HFFc6 (cell line): ENCODE measurements at regions not wholly inside any gene's neighbourhood (a gene's known extent, or its start where the extent isn't known, plus 50 kb on each side); places are given as distances from the start of the nearest gene placed in this dataset.

Experiments used
- DNase-seq: peaks from one replicate; pipeline ENCODE4 v3.0.0-alpha.2; 2018
- H3K27ac Mint-ChIP-seq: 2 replicates; pipeline ENCODE4 v1.8.0; 2020; ENCODE audit warnings: mild to moderate bottlenecking, mixed read lengths
- H3K27me3 Mint-ChIP-seq: 2 replicates; pipeline ENCODE4 v1.8.0; 2021; ENCODE audit warnings: mild to moderate bottlenecking, moderate library complexity, mixed read lengths; ENCODE audit not compliant: insufficient read depth
- H3K36me3 Mint-ChIP-seq: 2 replicates; pipeline ENCODE4 v1.8.0; 2021; ENCODE audit warnings: low read depth, mixed read lengths
- H3K4me1 Mint-ChIP-seq: 2 replicates; pipeline ENCODE4 v1.8.0; 2020; ENCODE audit warnings: low read depth, mixed read lengths
- H3K4me3 Mint-ChIP-seq: 2 replicates; pipeline ENCODE4 v1.8.0; 2020; ENCODE audit warnings: mild to moderate bottlenecking, moderate library complexity, mixed read lengths
- H3K9me3 Mint-ChIP-seq: 2 replicates; pipeline ENCODE4 v1.8.0; 2020; ENCODE audit warnings: mild to moderate bottlenecking, mixed read lengths
- TF ChIP-seq, protein P1 (sequence below): fragments of 200-600 bp; sonication (generic); IDR thresholded peaks from 2 replicates; pipeline ENCODE4 v1.5.0; 2021; ENCODE audit warnings: antibody characterized with exemption, mild to moderate bottlenecking

DNA sequence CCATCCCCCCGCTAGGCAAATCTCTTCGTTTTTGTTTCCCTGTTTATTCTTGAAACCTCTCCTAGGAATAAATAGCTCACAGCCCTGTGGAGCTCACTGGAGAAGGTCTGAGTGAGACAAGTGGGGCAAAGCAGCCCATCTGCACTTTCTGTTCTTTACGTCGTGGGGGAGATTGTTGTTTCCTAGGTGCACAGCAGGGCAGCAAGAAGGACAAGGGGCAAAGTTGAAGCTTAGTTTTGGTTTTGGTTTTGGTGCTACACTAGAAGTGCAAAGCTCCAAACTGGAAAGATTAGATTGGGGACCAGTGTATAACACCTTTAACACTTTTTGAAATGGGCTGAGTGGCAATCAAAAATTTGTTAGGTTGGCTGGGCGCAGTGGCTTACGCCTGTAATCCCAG lies 76.6 kb downstream of the GPR88 start:
- no peaks in the 10 kb centered on the region for H3K9me3 Mint-ChIP-seq
- no peak for DNase-seq
- no peak overlapping the region for H3K27ac Mint-ChIP-seq
- no peak overlapping the region for H3K4me3 Mint-ChIP-seq
- peaks cover 8% of the 10 kb centered on the region for H3K27me3 Mint-ChIP-seq
- TF ChIP-seq, protein P1, sequence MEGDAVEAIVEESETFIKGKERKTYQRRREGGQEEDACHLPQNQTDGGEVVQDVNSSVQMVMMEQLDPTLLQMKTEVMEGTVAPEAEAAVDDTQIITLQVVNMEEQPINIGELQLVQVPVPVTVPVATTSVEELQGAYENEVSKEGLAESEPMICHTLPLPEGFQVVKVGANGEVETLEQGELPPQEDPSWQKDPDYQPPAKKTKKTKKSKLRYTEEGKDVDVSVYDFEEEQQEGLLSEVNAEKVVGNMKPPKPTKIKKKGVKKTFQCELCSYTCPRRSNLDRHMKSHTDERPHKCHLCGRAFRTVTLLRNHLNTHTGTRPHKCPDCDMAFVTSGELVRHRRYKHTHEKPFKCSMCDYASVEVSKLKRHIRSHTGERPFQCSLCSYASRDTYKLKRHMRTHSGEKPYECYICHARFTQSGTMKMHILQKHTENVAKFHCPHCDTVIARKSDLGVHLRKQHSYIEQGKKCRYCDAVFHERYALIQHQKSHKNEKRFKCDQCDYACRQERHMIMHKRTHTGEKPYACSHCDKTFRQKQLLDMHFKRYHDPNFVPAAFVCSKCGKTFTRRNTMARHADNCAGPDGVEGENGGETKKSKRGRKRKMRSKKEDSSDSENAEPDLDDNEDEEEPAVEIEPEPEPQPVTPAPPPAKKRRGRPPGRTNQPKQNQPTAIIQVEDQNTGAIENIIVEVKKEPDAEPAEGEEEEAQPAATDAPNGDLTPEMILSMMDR = no peak
- peaks cover 13% of the 10 kb centered on the region for H3K4me1 Mint-ChIP-seq
- no peaks in the 10 kb centered on the region for H3K36me3 Mint-ChIP-seq

DNA sequence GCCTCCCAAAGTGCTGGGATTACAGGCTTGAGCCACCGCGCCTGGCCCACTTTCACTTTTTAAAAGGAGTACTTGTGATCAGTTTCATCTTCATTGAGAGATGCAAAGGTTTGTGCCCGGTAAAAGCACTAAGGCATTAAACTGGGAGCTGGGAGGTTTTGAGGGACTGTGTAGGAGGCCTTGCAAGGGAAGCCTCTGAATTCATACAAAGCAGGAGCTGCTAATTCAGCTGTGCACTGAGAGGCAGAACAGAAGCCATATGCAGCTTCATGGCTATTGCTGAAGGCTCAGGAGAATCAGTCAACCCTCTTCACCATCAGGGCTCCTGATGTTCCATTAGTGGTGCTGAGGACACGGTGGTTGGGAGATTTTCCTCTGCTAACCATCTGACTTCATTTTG lies 77.7 kb downstream of the GPR88 start:
- Mint-ChIP-seq H3K27ac (no peak overlapping the region), H3K4me1 (peaks cover 13% of the 10 kb centered on the region), H3K4me3 (no peak overlapping the region), H3K36me3 (no peaks in the 10 kb centered on the region), H3K9me3 (no peaks in the 10 kb centered on the region), H3K27me3 (peaks cover 8% of the 10 kb centered on the region)
- TF ChIP-seq, protein P1 = no peak
- DNase-seq = no peak

DNA sequence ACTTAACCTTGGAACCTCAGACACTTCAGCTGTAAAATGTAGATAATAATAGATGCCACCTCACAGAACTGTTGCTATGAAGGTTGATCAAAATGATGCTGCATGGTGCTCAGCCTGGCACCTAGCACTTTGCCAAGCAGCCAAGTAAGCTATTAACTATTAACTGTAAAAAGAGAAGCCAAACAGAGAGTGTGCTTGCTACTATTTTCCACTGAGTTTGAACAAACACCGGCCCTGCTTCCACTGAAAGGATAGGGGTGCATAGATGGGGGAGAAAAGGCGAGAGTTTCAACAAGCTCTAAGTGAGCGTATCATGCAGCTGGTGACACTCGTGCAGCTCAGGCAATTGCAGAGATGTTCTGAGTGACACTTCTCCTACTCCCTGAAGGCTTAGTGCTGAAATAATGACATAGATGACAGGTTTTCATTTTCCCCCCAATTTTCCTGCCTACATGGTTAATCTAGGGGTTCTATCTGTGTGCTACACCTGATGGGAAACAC lies 78.2 kb downstream of the GPR88 start:
- H3K9me3 Mint-ChIP-seq = no peaks in the 10 kb centered on the region
- no peak overlapping the region for H3K27ac Mint-ChIP-seq
- DNase-seq = no peak
- H3K36me3 Mint-ChIP-seq = no peaks in the 10 kb centered on the region
- TF ChIP-seq, protein P1 = no peak
- H3K27me3 Mint-ChIP-seq = peaks cover 8% of the 10 kb centered on the region
- no peak overlapping the region for H3K4me3 Mint-ChIP-seq
- H3K4me1 Mint-ChIP-seq = peaks cover 14% of the 10 kb centered on the region

DNA sequence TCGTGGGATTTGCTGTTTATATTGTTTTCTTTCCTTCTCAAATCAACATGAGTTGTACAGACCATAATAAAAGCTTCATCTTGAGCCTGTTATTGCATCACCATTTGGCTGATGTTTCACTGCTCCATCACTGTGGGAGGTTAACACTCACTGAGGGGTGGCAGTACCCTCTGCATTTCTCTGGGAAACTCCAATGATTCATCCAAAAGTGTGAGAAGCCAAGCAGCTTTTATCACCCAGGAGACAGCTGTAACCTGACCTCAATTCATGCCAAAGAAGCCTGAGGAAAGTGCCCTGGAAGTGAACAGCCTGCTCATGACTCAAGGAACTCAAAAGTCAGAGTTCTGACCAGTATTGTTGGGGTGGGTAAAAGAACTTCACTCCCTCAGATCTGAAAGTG lies 84.1 kb downstream of the GPR88 start:
- Mint-ChIP-seq H3K27ac (peak overlapping the region; percentile 80), H3K27me3 (no peaks in the 10 kb centered on the region; the same call in 1 of the 2 replicates), H3K4me1 (peaks cover 52% of the 10 kb centered on the region), H3K9me3 (no peaks in the 10 kb centered on the region), H3K36me3 (no peaks in the 10 kb centered on the region; the same call in 1 of the 2 replicates), H3K4me3 (peak overlapping the region; percentile 25)
- DNase-seq = peak; percentile 95
- TF ChIP-seq, protein P1 = no peak

DNA sequence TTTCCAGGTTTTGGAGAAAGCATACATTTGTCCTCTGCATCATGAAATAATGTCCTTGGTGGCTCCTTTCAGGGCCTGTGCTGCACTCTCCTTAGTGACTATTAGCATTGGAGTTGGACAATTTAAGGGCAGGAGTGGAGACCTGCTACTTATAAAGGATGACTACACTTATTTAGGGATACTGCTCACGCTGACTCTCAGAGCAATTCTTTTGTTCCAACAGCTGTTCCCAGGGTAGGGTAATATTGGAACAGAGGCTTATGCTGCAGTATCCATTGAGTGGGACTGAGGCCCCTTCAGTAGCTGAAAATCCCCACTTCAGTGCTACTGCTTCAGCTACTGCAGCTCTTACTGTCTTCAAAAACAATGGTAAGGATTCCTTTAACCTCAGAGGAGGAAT lies 84.6 kb downstream of the GPR88 start:
- DNase-seq = no peak
- Mint-ChIP-seq H3K9me3 (no peaks in the 10 kb centered on the region; the same call in 1 of the 2 replicates), H3K4me3 (peak overlapping the region; percentile 25; the same call in 1 of the 2 replicates), H3K27me3 (no peaks in the 10 kb centered on the region; the same call in 1 of the 2 replicates), H3K36me3 (no peaks in the 10 kb centered on the region; the same call in 1 of the 2 replicates), H3K27ac (peak overlapping the region; percentile 80), H3K4me1 (peaks cover 57% of the 10 kb centered on the region)
- TF ChIP-seq, protein P1 = no peak
